H9 (cell line): ENCODE measurements at regions not wholly inside any gene's neighbourhood (a gene's known extent, or its start where the extent isn't known, plus 50 kb on each side); places are given as distances from the start of the nearest gene placed in this dataset.

Experiments used
- DNase-seq: peaks from one replicate; pipeline ENCODE4 v3.0.0-alpha.2; 2017
- H2AFZ ChIP-seq: one replicate; pipeline ENCODE4 v1.6.1; 2013; ENCODE audit warnings: mild to moderate bottlenecking, low read length, control low read depth, moderate library complexity
- H2AK5ac ChIP-seq: 2 replicates; pipeline ENCODE4 v1.6.1; 2013; ENCODE audit warnings: low read length, control low read depth, mixed read lengths; ENCODE audit not compliant: insufficient read length
- H2BK120ac ChIP-seq: one replicate; pipeline ENCODE4 v1.6.1; 2013; ENCODE audit warnings: low read depth, mild to moderate bottlenecking, low read length, control low read depth, inconsistent platforms; ENCODE audit not compliant: poor library complexity, severe bottlenecking
- H2BK12ac ChIP-seq: 2 replicates; pipeline ENCODE4 v1.6.1; 2013; ENCODE audit warnings: low read length, control low read depth, mixed read lengths, low read depth; ENCODE audit not compliant: insufficient read length
- H2BK15ac ChIP-seq: 2 replicates; pipeline ENCODE4 v1.6.1; 2013; ENCODE audit warnings: low read depth, low read length, control low read depth
- H2BK20ac ChIP-seq: one replicate; pipeline ENCODE4 v1.6.1; 2013; ENCODE audit warnings: low read depth, mild to moderate bottlenecking, low read length, control low read depth, inconsistent platforms; ENCODE audit not compliant: poor library complexity, severe bottlenecking
- H2BK5ac ChIP-seq: 2 replicates; pipeline ENCODE4 v1.6.1; 2013; ENCODE audit warnings: low read length, control low read depth, mixed read lengths; ENCODE audit not compliant: insufficient read length
- H3K14ac ChIP-seq: 2 replicates; pipeline ENCODE4 v1.6.1; 2013; ENCODE audit warnings: low read length, control low read depth; ENCODE audit not compliant: insufficient read depth
- H3K18ac ChIP-seq: 2 replicates; pipeline ENCODE4 v1.6.1; 2013; ENCODE audit warnings: low read depth, mild to moderate bottlenecking, mixed read lengths, low read length, control low read depth; ENCODE audit not compliant: insufficient read length
- H3K23ac ChIP-seq: 2 replicates; pipeline ENCODE4 v1.6.1; 2013; ENCODE audit warnings: low read length, control low read depth, mixed read lengths, low read depth; ENCODE audit not compliant: insufficient read length
- H3K23me2 ChIP-seq: 2 replicates; pipeline ENCODE4 v1.6.1; 2013; ENCODE audit warnings: low read depth, mild to moderate bottlenecking, mixed read lengths, low read length, control low read depth; ENCODE audit not compliant: insufficient read length, poor library complexity, severe bottlenecking
- H3K27ac ChIP-seq: 2 replicates; pipeline ENCODE4 v1.5.1; 2013; ENCODE audit warnings: low read length, control low read depth, mixed read lengths, low read depth; ENCODE audit not compliant: insufficient read length
- H3K27me3 ChIP-seq: 2 replicates; pipeline ENCODE4 v1.6.1; 2013; ENCODE audit warnings: low read length, control low read depth, inconsistent platforms; ENCODE audit not compliant: insufficient read depth
- H3K4ac ChIP-seq: 2 replicates; pipeline ENCODE4 v1.6.1; 2013; ENCODE audit warnings: low read depth, mild to moderate bottlenecking, control low read depth, inconsistent platforms, low read length, moderate library complexity
- H3K4me1 ChIP-seq: 2 replicates; pipeline ENCODE4 v1.6.1; 2013; ENCODE audit warnings: low read length, control low read depth, inconsistent platforms; ENCODE audit not compliant: insufficient read depth
- H3K4me2 ChIP-seq: 2 replicates; pipeline ENCODE4 v1.6.1; 2013; ENCODE audit warnings: low read length, control low read depth, mixed read lengths; ENCODE audit not compliant: insufficient read length, insufficient read depth
- H3K56ac ChIP-seq: 2 replicates; pipeline ENCODE4 v1.6.1; 2013; ENCODE audit warnings: low read depth, mild to moderate bottlenecking, mixed read lengths, low read length, control low read depth; ENCODE audit not compliant: insufficient read length
- H3K79me1 ChIP-seq: 2 replicates; pipeline ENCODE4 v1.6.1; 2013; ENCODE audit warnings: low read depth, mild to moderate bottlenecking, moderate library complexity, low read length, control low read depth, inconsistent platforms; ENCODE audit not compliant: insufficient read depth, poor library complexity, severe bottlenecking
- H3K79me2 ChIP-seq: 2 replicates; pipeline ENCODE4 v1.6.1; 2013; ENCODE audit warnings: low read length, control low read depth, inconsistent platforms; ENCODE audit not compliant: insufficient read depth
- H3K9ac ChIP-seq: 2 replicates; pipeline ENCODE4 v1.6.1; 2013; ENCODE audit warnings: low read length, control low read depth, mixed read lengths; ENCODE audit not compliant: insufficient read length; ENCODE audit errors: extremely low read depth
- H3K9me3 ChIP-seq: one replicate; pipeline ENCODE4 v1.6.1; 2013; ENCODE audit warnings: low read depth, low read length, inconsistent platforms; ENCODE audit not compliant: control insufficient read depth
- H3T11ph ChIP-seq: one replicate; pipeline ENCODE4 v1.6.1; 2013; ENCODE audit warnings: mild to moderate bottlenecking, low read length, control low read depth, inconsistent platforms
- H4K20me1 ChIP-seq: one replicate; pipeline ENCODE4 v1.6.1; 2013; ENCODE audit not compliant: control insufficient read depth, insufficient read length, insufficient read depth
- H4K5ac ChIP-seq: 2 replicates; pipeline ENCODE4 v1.6.1; 2013; ENCODE audit warnings: low read depth, mild to moderate bottlenecking, mixed read lengths, low read length, control low read depth; ENCODE audit not compliant: insufficient read length
- H4K8ac ChIP-seq: replicated peaks from 2 replicates; pipeline ENCODE4 v1.6.1; 2013; ENCODE audit warnings: low read length, control low read depth, mixed read lengths, low read depth; ENCODE audit not compliant: insufficient read length
- H4K91ac ChIP-seq: 2 replicates; pipeline ENCODE4 v1.6.1; 2013; ENCODE audit warnings: low read depth, mild to moderate bottlenecking, moderate library complexity, mixed read lengths, low read length, control low read depth; ENCODE audit not compliant: insufficient read length
- H3K27ac Mint-ChIP-seq, 3 experiments: 2 replicates in 2 of 3; 3 replicates in 1 of 3; pipeline ENCODE4 v1.8.0; 2020 to 2021; ENCODE audit warnings: mixed read lengths in 3 of 3, mild to moderate bottlenecking in 1 of 3, moderate library complexity in 1 of 3
- H3K27me3 Mint-ChIP-seq: 2 replicates; pipeline ENCODE4 v1.8.0; 2021; ENCODE audit warnings: low read depth, mild to moderate bottlenecking, moderate library complexity, mixed read lengths
- H3K36me3 Mint-ChIP-seq, 3 experiments: 2 replicates in 2 of 3; 3 replicates in 1 of 3; pipeline ENCODE4 v1.8.0; 2020 to 2021; ENCODE audit warnings: low read depth in 3 of 3, mixed read lengths in 3 of 3; ENCODE audit not compliant: insufficient read depth in 1 of 3
- H3K4me1 Mint-ChIP-seq, 2 experiments: 2 replicates each; pipeline ENCODE4 v1.8.0; 2020; ENCODE audit warnings: mixed read lengths in 2 of 2
- H3K4me3 Mint-ChIP-seq, 2 experiments: 2 replicates in 1 of 2; 3 replicates in 1 of 2; pipeline ENCODE4 v1.8.0; 2020 to 2021; ENCODE audit warnings: mild to moderate bottlenecking in 2 of 2, mixed read lengths in 2 of 2, moderate library complexity in 1 of 2
- H3K9me3 Mint-ChIP-seq, 2 experiments: 2 replicates in 1 of 2; 3 replicates in 1 of 2; pipeline ENCODE4 v1.8.0; 2020; ENCODE audit warnings: mild to moderate bottlenecking in 2 of 2, mixed read lengths in 2 of 2, moderate library complexity in 1 of 2
- WGBS: extraction: QIAGEN DNeasy Blood & Tissue Kit; methylation state at CpG from one replicate; pipeline ENCODE4 v1.1.7; 2013; ENCODE audit warnings: missing lambda C conversion rate, low lambda C conversion rate, mixed read lengths; ENCODE audit not compliant: insufficient read length; ENCODE audit errors: extremely low coverage; 5-methylcytosine and 5-hydroxymethylcytosine counted together
- TF ChIP-seq, protein P1 (sequence below): fragments of 200-600 bp; sonication (generic); conservative IDR thresholded peaks from 3 replicates; pipeline ENCODE4 v1.8.0; 2021; ENCODE audit warnings: antibody characterized with exemption, mild to moderate bottlenecking

- peaks cover 33 to 41% of the 10 kb centered on the region in 2 experiments for H3K9me3 Mint-ChIP-seq
- Histone ChIP-seq H2AFZ (no peak overlapping the region), H3K18ac (no peak overlapping the region), H2AK5ac (no peak overlapping the region), H3K56ac (no peak overlapping the region), H3K79me1 (no peaks in the 10 kb centered on the region), H3K23ac (no peak overlapping the region), H2BK5ac (no peak overlapping the region), H2BK12ac (no peak overlapping the region), H3K9ac (no peak overlapping the region), H3K4me2 (no peak overlapping the region), H2BK20ac (no peak overlapping the region), H4K8ac (no peak overlapping the region), H3K23me2 (no peaks in the 10 kb centered on the region), H4K20me1 (no peaks in the 10 kb centered on the region), H3K4ac (no peak overlapping the region), H3K14ac (no peak overlapping the region), H2BK120ac (no peak overlapping the region), H3K79me2 (no peaks in the 10 kb centered on the region), H4K91ac (no peak overlapping the region), H2BK15ac (no peak overlapping the region), H3K4me1 (0 out of 2 replicates have a peak, but pooled peaks cover 4% of the 10 kb centered on the region), H3K9me3 (peaks cover 6% of the 10 kb centered on the region), H4K5ac (no peak overlapping the region), H3K27ac (no peak overlapping the region), H3K27me3 (no peaks in the 10 kb centered on the region), H3T11ph (no peak overlapping the region)
- no CpG with 5 or more reads among the region's 4 CpGs for WGBS
- no peak overlapping the region for H3K4me3 Mint-ChIP-seq
- DNase-seq = no peak
- H3K27me3 Mint-ChIP-seq = no peaks in the 10 kb centered on the region
- peaks cover 13 to 16% of the 10 kb centered on the region in 2 experiments for H3K4me1 Mint-ChIP-seq
- TF ChIP-seq, protein P1, sequence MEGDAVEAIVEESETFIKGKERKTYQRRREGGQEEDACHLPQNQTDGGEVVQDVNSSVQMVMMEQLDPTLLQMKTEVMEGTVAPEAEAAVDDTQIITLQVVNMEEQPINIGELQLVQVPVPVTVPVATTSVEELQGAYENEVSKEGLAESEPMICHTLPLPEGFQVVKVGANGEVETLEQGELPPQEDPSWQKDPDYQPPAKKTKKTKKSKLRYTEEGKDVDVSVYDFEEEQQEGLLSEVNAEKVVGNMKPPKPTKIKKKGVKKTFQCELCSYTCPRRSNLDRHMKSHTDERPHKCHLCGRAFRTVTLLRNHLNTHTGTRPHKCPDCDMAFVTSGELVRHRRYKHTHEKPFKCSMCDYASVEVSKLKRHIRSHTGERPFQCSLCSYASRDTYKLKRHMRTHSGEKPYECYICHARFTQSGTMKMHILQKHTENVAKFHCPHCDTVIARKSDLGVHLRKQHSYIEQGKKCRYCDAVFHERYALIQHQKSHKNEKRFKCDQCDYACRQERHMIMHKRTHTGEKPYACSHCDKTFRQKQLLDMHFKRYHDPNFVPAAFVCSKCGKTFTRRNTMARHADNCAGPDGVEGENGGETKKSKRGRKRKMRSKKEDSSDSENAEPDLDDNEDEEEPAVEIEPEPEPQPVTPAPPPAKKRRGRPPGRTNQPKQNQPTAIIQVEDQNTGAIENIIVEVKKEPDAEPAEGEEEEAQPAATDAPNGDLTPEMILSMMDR = no peak
- H3K27ac Mint-ChIP-seq = no peak overlapping the region
- peaks cover 0 to 2% (median 0%) of the 10 kb centered on the region in 3 experiments; a peak in 2 of 7 replicates for H3K36me3 Mint-ChIP-seq
Measured at GRCh38 chrX:84715315-84715714, 213.1 kb upstream of the HDX start.
